ENCODE measurements at regions not wholly inside any gene's neighbourhood (a gene's known extent, or its start where the extent isn't known, plus 50 kb on each side); places are given as distances from the start of the nearest gene placed in this dataset.

GRCh38 chr12:108076556-108076955 lies 52.5 kb upstream of the WSCD2 start:
- TF ChIP-seq CTCF (IDR thresholded peaks at IDR 0.05 in 4 of 5, conservative IDR thresholded peaks at IDR 0.05 in 1 of 5): no peak
- no peak for TF ChIP-seq POLR2A (IDR thresholded peaks at IDR 0.05)

Measured in gastrocnemius medialis (tissue), 4 donors.